PC-3 (cell line): ENCODE measurements at regions not wholly inside any gene's neighbourhood (a gene's known extent, or its start where the extent isn't known, plus 50 kb on each side); places are given as distances from the start of the nearest gene placed in this dataset.

Source experiments
- ATAC-seq: fragments of 200-7000 bp; cut with Tn5 transposase; 2 replicates; pipeline ENCODE4 v1.9.1; 2020; ENCODE audit warnings: mild to moderate bottlenecking, moderate library complexity
- BruUV-seq: library from RNA; stranded (reverse); fragments of 400-500 nt; replicated peaks from 2 replicates; lab custom pipeline; 2021; lab: Mats Ljungman, UMichigan
- CTCF ChIA-PET: fragments of 300-600 bp; sonication (Branson Sonifier 250); formaldehyde crosslinking; loops from one replicate; lab custom pipeline; 2022; ENCODE audit warnings: antibody characterized with exemption; lab: Charles Lee
- POLR2A ChIA-PET: fragments of 300-600 bp; sonication (Branson Sonifier 250); formaldehyde crosslinking; loops from one replicate; lab custom pipeline; 2022; ENCODE audit warnings: antibody characterized with exemption; ENCODE audit not compliant: unreplicated experiment; lab: Charles Lee
- DNase-seq: peaks from one replicate; pipeline ENCODE4 v3.0.0-alpha.2; 2015
- H2AFZ ChIP-seq: fragments of 300-600 bp; sonication (generic); 2 replicates; pipeline ENCODE4 v1.6.0; 2016; ENCODE audit warnings: antibody characterized with exemption, low read length
- H3F3A ChIP-seq: fragments of 300-600 bp; sonication (generic); one replicate; pipeline ENCODE4 v1.6.0; 2017; ENCODE audit warnings: antibody characterized with exemption, low read length, control low read depth, mild to moderate bottlenecking; ENCODE audit not compliant: unreplicated experiment
- H3K27ac ChIP-seq: fragments of 300-600 bp; sonication (generic); 2 replicates; pipeline ENCODE4 v1.5.1; 2016; ENCODE audit warnings: mild to moderate bottlenecking, low read length
- H3K27me3 ChIP-seq: fragments of 300-600 bp; sonication (generic); 2 replicates; pipeline ENCODE4 v1.6.1; 2016; ENCODE audit warnings: low read length, mixed read lengths
- H3K36me3 ChIP-seq: fragments of 300-600 bp; sonication (generic); 2 replicates; pipeline ENCODE4 v1.6.1; 2016; ENCODE audit warnings: low read depth, mixed run types, low read length, mixed read lengths
- H3K4me1 ChIP-seq: fragments of 300-600 bp; sonication (generic); 2 replicates; pipeline ENCODE4 v1.5.1; 2016; ENCODE audit warnings: low read length; ENCODE audit not compliant: insufficient read depth
- H3K4me2 ChIP-seq: fragments of 300-600 bp; sonication (generic); 2 replicates; pipeline ENCODE4 v1.6.0; 2016; ENCODE audit warnings: low read length
- H3K4me3 ChIP-seq: fragments of 300-600 bp; sonication (generic); 2 replicates; pipeline ENCODE4 v1.5.1; 2016; ENCODE audit warnings: mild to moderate bottlenecking, low read length, mixed read lengths
- H3K79me2 ChIP-seq: fragments of 300-600 bp; sonication (generic); 2 replicates; pipeline ENCODE4 v1.6.1; 2017; ENCODE audit warnings: low read length, mixed read lengths
- H3K9ac ChIP-seq: fragments of 300-600 bp; sonication (generic); 2 replicates; pipeline ENCODE4 v1.6.0; 2016; ENCODE audit warnings: mild to moderate bottlenecking, low read length
- H3K9me2 ChIP-seq: fragments of 300-600 bp; sonication (generic); replicated peaks from 2 replicates; pipeline ENCODE4 v1.6.1; 2016; ENCODE audit warnings: mixed run types, low read length, mixed read lengths
- H3K9me3 ChIP-seq: fragments of 300-600 bp; sonication (generic); 2 replicates; pipeline ENCODE4 v1.6.1; 2016; ENCODE audit warnings: low read length, mixed read lengths
- H4K20me1 ChIP-seq: fragments of 300-600 bp; sonication (generic); 2 replicates; pipeline ENCODE4 v1.6.1; 2016; ENCODE audit warnings: low read length, mixed read lengths
- CTCF ChIP-seq: fragments of 300-600 bp; sonication (generic); conservative IDR thresholded peaks from 2 replicates; pipeline ENCODE4 v1.5.1; 2017; ENCODE audit warnings: antibody characterized with exemption, low read depth, mild to moderate bottlenecking, low read length
- EZH2 ChIP-seq: fragments of 300-600 bp; sonication (generic); IDR thresholded peaks from one replicate; pipeline ENCODE4 v1.6.1; 2017; ENCODE audit warnings: antibody characterized with exemption, mild to moderate bottlenecking, low read length; ENCODE audit not compliant: unreplicated experiment
- EZH2phosphoT487 ChIP-seq: fragments of 300-600 bp; sonication (generic); IDR thresholded peaks from 2 replicates; pipeline ENCODE4 v1.6.1; 2018; ENCODE audit warnings: mild to moderate bottlenecking, antibody characterized with exemption, low read length, borderline replicate concordance
- intact Hi-C: fragments of 100-400 bp; cut with micrococcal nuclease; formaldehyde crosslinking; loops from 2 replicates; pipeline ENCODE4 v1.9.0; 2023

- DNase-seq (no peak), ATAC-seq (no peak)
- H4K20me1 ChIP-seq: no peaks in the 10 kb centered on the region
- TF ChIP-seq CTCF (no peak), EZH2 (no peak), EZH2phosphoT487 (no peak)
- H3K27me3 ChIP-seq: no peaks in the 10 kb centered on the region
- H3K27ac ChIP-seq: no peak overlapping the region
- intact Hi-C loops: no loop called here
- H3F3A ChIP-seq: no peaks in the 10 kb centered on the region
- no peaks in the 10 kb centered on the region for H3K36me3 ChIP-seq
- ChIA-PET POLR2A (no interaction called here), CTCF (no interaction called here)
- H3K79me2 ChIP-seq: no peaks in the 10 kb centered on the region
- H3K9me2 ChIP-seq: no peaks in the 10 kb centered on the region
- no peak overlapping the region for H2AFZ ChIP-seq
- BruUV-seq: no TSS peak
- no peak overlapping the region for H3K4me2 ChIP-seq
- H3K4me3 ChIP-seq: no peak overlapping the region
- H3K9ac ChIP-seq: no peak overlapping the region
- H3K4me1 ChIP-seq: no peaks in the 10 kb centered on the region
- H3K9me3 ChIP-seq: no peaks in the 10 kb centered on the region
These were observed 52.1 kb upstream of the XPO1 start for GRCh38 chr2:61590214-61590613.

- Histone ChIP-seq H3K9ac (no peak overlapping the region), H3K36me3 (no peaks in the 10 kb centered on the region), H3K4me2 (no peak overlapping the region), H3K79me2 (no peaks in the 10 kb centered on the region), H2AFZ (no peak overlapping the region), H3K9me2 (no peaks in the 10 kb centered on the region), H3F3A (no peaks in the 10 kb centered on the region), H4K20me1 (no peaks in the 10 kb centered on the region), H3K9me3 (no peaks in the 10 kb centered on the region), H3K27ac (no peak overlapping the region), H3K4me1 (no peaks in the 10 kb centered on the region), H3K27me3 (no peaks in the 10 kb centered on the region), H3K4me3 (no peak overlapping the region)
- ATAC-seq (no peak), DNase-seq (no peak)
- CTCF ChIA-PET: no interaction called here
- intact Hi-C loops: no loop called here
- no peak for TF ChIP-seq CTCF
- no peak for TF ChIP-seq EZH2phosphoT487
- no peak for TF ChIP-seq EZH2
- POLR2A ChIA-PET: no interaction called here
- BruUV-seq: no TSS peak
These were observed 50.4 kb upstream of the XPO1 start for GRCh38 chr2:61588566-61588965.
